Neural progenitor cell (in vitro differentiated cells): ENCODE measurements at regions not wholly inside any gene's neighbourhood (a gene's known extent, or its start where the extent isn't known, plus 50 kb on each side); places are given as distances from the start of the nearest gene placed in this dataset.

Source experiments
- CTCF ChIP-seq: fragments of 200-600 bp; sonication (generic); IDR thresholded peaks from 2 replicates; pipeline ENCODE4 v1.5.1; 2017; ENCODE audit warnings: antibody characterized with exemption, mild to moderate bottlenecking
- EZH2 ChIP-seq: fragments of 200-600 bp; sonication (generic); IDR thresholded peaks from 2 replicates; pipeline ENCODE4 v1.6.1; 2017; ENCODE audit warnings: antibody characterized with exemption, mild to moderate bottlenecking, moderate library complexity

- TF ChIP-seq CTCF (no peak), EZH2 (no peak)
Measured at GRCh38 chr4:126664839-126665238, 967.9 kb upstream of the INTU start.
